GM10248 (cell line): ENCODE measurements at regions not wholly inside any gene's neighbourhood (a gene's known extent, or its start where the extent isn't known, plus 50 kb on each side); places are given as distances from the start of the nearest gene placed in this dataset.

Source experiments
- CTCF ChIA-PET: fragments of 300-600 bp; sonication (Branson Sonifier 250); formaldehyde crosslinking; extraction: SDS; loops from one replicate; lab custom pipeline; 2021; ENCODE audit warnings: antibody characterized with exemption; lab: Yijun Ruan, JAX
- POLR2A ChIA-PET: fragments of 350-650 bp; sonication (Branson Sonifier 250); formaldehyde crosslinking; extraction: SDS; loops from one replicate; lab custom pipeline; 2020; ENCODE audit warnings: antibody characterized with exemption; lab: Yijun Ruan, JAX
- DNase-seq: peaks from one replicate; pipeline ENCODE4 v3.0.0; 2012; ENCODE audit errors: extremely low spot score
- CTCF ChIP-seq: IDR thresholded peaks from 2 replicates; pipeline ENCODE4 v1.5.1; 2012; ENCODE audit warnings: mild to moderate bottlenecking, low read depth; ENCODE audit errors: extremely low read depth, missing control alignments, control extremely low read depth

- ChIA-PET CTCF (no interaction called here), POLR2A (no interaction called here)
- no peak for DNase-seq
- no peak for TF ChIP-seq CTCF
Measured at GRCh38 chr2:19287324-19287723, 71.1 kb downstream of the OSR1 start.

- no peak for TF ChIP-seq CTCF
- ChIA-PET POLR2A (no interaction called here), CTCF (interaction anchor here (1.2 kb wide), 1 partner anchor 9 kb away, joined by 3 read pairs; no protein-coding TSS in a partner anchor)
- no peak for DNase-seq
Measured at GRCh38 chr2:19282305-19282704, 76.1 kb downstream of the OSR1 start.

- TF ChIP-seq CTCF, result no peak
- POLR2A ChIA-PET, result no interaction called here
- CTCF ChIA-PET, result interaction anchor here (0.8 to 4.6 kb wide), 4 partner anchors 11 to 136 kb away, joined by 3 to 16 read pairs (median 3); no protein-coding TSS in a partner anchor
- no peak for DNase-seq
Measured at GRCh38 chr2:19274439-19274838, 84.0 kb downstream of the OSR1 start.

- DNase-seq, result no peak
- CTCF ChIA-PET, result interaction anchor here (1.0 to 4.6 kb wide), 2 partner anchors 9 to 12 kb away, joined by 3 to 16 read pairs; no protein-coding TSS in a partner anchor
- TF ChIP-seq CTCF, result no peak
- POLR2A ChIA-PET, result no interaction called here
Measured at GRCh38 chr2:19272941-19273470, 85.4 kb downstream of the OSR1 start.

- CTCF ChIA-PET, result interaction anchor here (4.6 kb wide), 1 partner anchor 11 kb away, joined by 16 read pairs; no protein-coding TSS in a partner anchor
Measured at GRCh38 chr2:19272039-19272438, 86.4 kb downstream of the OSR1 start.

GRCh38 chr2:19264852-19265251 lies 93.6 kb downstream of the OSR1 start:
- ChIA-PET CTCF (no interaction called here), POLR2A (no interaction called here)
- DNase-seq, result no peak
- TF ChIP-seq CTCF, result no peak

More at GRCh38 chr2:19272039-19272438, 86.4 kb downstream of the OSR1 start:
- TF ChIP-seq CTCF, result no peak
- POLR2A ChIA-PET, result no interaction called here
- DNase-seq, result no peak
